ENCODE measurements at regions not wholly inside any gene's neighbourhood (a gene's known extent, or its start where the extent isn't known, plus 50 kb on each side); places are given as distances from the start of the nearest gene placed in this dataset.
"Not testable (repeated sequence)": the region's sequence is repeated elsewhere in the genome, so short reads cannot be mapped to it uniquely, and the experiment has no call there.

DNA sequence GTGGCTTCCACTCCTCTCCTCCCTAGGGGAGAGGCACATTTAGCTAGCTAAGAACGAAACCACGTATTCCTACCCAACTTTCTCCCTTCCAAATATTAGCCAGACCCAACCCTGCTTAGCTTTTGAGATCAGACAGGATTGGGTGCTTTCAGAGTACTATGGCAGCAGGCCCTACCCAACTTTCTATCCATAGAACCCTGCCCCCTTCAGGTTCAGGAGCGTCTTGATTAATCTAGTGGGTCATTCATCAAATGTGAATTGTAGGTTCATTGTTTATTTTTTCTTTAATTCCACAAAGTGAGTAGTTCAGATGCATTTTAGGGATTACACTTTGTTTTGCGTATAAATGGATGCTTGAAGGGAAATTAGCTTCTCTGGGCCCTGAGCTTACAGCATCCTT is 188.3 kb downstream of the MIB1 start:
- DNase-seq = no peak

DNA sequence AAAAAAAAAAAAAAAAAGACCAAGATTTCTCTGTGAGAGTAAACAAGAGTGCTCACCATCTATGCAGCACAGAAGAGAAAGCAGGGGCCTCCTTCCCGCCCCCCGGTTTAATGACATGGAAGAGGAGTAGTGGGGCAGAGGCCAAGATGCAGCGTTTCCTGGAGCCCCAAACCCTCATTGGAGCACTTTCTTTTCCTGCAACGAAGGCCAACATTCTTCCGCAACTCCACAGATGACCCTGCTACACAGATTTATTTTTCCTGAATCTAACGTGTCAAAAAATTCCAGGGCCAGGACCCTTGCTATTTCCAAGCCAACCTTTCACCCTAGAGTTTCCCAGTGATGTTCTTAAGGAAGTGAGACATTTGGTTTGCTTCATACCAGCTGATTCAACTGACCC is 189.6 kb downstream of the MIB1 start:
- no peak for DNase-seq

DNA sequence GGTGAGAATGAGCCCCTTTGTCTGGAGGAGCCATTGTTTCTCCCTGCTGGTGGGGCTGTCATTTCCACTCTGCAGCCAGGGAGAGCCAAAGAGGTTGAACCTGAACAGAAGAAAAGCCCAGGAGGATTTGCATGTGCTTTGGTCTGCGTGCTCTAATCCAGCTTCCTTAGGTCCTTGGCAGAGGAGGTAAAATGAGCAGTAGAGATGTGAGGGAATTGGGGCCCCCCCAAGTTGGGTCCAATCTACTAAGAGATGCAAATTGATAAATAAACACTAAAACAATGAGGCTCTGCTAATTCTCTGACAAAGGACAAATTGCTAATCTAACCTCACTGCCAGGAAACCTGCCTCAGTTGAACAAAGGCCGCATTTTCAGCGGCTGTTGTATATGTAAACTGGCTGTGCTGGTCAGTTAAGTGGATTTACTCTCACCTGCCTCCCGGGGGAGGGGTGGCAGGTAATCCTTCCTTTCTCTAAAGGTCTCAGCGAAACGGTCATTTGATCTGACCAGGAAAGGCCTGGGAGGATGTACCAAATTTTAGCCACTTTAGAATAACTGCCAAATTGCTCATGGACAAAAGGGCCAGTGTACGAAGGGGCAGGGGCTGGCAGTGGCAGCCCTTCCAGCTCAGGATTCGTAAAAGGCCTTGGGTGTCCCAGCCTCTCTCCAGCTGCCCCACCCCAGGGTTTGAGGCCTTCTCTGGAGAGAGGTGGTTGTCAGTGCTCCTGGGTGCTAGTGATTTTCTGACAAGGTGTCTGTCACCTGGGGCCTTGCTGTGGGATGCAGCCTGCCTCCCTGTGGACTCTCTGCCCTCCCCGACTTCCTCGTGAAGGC is 193.6 kb downstream of the MIB1 start:
- DNase-seq = no peak

DNA sequence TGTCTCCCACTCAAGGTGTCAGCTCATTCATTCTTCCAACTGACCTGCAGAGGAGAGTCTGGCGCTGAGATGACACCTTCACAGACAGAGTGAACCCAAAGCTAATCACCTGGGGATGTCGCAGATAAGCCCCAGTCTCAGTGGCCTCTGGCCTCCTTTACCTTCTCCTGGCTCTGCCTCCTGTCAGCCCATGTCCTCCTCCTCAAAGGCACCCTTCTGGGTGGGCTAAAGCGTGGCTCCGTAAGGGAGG is 194.1 kb downstream of the MIB1 start:
- no peak for DNase-seq

DNA sequence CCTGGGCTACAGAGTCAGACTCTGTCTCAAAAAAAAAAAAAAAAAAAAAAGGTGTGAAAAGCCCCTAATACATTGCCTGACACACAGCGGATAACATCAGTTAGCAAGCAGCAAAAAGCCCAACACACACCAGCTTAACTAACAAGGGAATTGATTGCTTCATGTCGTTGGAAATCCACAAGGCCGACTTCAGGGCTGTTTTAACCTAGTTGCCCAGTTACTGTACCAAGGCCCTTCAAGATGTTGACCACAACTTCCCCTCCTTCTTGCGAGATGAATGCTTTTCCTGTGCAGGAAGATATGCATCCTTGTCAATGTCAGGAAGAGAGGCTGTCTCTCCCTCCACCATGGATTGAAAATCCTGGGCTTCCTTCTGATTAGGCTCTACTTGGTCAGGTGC is 202.9 kb downstream of the MIB1 start:
- DNase-seq = no peak

DNA sequence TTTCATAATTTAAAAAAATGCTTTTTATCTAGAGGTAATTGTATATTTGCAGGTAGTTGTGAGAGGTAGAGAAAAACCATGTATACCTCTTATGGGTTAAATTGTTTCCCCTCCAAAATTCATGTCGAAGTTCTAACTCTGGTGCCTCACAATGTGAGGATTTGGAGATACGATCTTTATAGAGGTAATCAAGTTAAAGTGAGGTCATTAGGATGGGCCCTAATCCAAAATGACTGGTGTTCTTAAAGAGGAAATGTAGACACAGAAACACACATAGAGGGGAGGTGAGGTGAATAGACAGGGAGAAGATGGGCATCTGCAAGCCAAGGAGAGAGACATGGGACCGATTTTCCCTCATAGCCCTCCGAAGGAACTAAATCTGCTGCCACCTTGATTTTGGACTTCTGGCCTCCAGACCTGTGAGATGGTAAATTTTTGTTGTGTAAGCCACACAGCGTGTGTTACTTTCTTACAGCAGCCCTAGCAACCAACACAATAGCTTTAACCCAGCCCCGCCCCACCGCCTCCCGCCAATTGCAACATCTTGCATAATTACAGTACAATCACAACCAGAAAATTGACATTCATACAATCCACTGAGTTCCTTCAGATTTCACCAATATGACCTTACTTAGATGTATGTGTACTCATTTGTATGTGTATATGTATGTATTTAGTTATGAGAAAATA is 208.9 kb downstream of the MIB1 start:
- DNase-seq = no peak

DNA sequence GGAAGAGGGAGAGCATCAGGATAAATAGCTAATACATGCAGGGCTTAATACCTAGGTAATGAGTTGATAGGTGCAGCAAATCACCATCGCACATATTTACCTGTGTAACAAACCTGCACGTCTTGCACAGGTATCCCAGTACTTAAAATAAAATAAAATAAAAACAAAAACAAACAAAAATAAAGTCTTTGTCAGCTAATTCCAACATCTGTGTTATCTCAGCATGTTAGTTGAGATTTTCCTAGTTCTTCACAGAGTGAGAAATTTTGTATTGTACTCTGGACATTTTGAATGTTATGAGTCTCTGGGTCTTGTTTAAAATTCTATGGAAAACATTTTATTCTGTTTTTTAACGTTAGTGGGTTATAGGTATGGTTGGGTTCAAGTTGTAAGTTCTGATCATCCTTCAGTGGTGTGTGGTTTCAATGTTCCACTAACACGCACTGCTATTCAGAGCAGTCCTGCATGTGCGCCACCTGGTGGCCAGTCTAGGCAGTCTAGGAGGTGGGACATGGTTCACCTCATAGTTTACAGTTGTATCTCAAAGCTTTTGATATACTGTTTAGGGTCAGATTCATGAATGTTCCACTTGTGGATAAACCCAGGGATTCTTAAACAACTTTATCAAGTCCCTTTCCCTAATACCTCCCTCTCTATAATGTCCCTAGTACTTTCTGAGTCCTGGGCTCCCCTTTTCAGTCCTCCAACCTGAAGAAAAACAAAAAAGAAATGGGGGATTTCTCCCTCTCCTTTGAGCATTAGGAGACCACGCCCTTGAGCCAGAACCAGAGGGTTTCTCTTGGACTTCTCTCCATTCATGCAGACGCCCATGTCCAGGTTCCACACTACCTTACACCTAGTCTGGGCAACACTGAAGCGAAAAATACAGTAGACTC is 213.4 kb upstream of the GATA6 start:
- peak; percentile 23 for DNase-seq

DNA sequence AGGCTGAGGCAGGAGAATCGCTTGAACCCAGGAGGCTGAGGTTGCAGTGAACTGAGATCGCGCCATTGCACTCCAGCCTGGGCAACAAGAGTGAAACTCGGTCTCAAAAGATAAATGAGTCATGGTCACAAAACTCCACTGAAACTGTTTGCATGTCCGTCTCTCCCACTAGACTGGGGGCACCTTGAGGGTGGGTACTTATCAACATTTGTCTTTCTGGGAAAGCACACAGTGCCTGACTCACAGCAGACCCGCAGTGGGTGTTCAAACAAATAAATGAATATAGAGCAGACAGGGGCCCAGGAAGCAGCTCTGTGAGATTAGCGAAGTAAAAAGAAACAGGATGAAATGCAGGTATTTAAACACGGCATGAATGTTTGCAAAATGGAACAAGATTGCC is 211.1 kb upstream of the GATA6 start:
- no peak for DNase-seq

DNA sequence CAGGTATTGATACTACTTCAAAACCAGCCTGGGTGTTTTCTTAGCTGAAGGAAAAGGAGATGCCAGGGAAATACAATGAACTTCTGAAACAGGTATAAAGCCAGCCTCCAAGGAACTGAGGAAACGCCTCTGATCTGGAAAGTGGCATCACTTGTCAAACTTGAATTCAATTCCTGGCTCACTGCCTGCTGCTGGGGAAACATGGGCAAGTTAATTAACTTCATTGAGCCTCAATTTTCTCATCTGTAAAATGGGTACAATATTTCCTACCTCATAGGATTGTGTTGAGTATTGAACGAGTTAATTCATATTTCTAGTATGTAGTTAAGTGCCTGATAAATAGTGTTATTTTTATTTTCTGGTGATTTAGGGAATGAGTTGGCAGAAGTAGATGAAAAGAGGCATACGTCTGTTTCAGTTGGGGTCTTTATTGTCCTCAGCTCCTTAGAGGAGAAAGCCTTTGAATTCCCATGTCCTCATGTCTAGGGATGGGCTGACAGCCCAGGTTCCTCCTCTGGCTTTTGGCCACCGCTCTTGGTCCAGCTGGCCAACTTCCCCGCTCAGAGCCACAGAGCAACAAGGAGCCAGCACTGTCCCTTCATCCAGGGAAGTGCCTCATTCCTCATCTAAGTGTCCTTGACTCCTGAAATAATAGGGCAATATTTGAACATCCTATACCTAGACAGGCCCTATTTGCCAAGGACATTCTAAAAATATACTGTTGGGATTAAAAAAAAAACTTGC is 210.5 kb upstream of the GATA6 start:
- DNase-seq = no peak

DNA sequence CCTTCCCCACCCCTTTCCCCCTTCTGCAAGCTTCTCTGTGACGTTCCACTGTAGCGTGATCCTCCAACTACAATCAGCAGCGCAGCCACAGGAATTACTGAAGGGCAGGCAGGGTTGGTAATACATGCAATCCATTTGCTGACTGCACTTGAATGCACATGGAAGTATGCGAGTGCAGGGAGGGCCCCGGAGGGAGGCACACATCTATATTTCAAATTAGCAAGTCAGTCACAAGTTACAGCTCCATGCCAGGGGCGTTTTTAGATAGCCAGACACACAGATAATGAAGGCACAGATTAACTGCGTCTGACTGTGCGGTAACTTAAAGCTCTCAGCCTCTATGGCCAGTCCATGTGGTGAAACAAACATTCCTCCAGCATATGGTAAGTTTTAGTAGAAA is 209.2 kb upstream of the GATA6 start:
- DNase-seq = no peak

DNA sequence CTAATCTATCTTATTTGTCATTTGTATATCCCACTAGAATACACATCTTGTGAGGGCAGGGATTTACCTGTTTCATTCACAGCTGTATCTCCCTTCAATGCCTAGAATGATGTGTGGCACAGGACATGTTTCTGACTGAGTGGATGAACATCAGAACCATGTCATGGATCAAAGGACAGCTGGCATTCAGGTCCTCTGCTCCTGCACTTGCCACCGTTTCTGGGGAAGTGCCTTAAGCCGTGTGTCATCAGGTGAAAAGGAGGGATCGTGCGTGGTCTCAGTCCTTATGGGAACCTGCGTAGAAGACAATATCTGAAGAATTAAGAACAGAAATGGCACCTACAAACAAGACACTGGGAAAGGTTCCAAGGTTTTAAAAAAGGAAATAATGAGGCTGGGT is 206.1 kb upstream of the GATA6 start:
- DNase-seq = no peak

DNA sequence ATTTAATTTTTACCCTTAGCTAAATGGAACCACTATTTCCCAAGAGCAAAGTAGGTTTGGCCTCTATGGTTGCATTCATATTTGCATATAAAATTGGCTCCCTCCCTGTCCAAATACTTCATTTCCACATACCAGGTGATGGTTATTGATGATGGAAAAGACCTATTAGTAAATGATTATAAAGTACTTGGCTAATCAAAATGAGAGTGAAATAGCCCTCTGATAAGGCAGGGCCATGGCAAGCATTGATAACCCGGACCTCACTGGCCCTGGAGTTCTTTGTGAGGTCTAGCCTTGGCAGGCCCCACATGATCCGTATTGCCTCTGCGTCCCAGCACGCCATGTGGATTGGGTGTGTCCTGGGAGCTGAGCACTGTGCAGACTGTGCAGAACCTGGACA is 201.1 kb upstream of the GATA6 start:
- no peak for DNase-seq

DNA sequence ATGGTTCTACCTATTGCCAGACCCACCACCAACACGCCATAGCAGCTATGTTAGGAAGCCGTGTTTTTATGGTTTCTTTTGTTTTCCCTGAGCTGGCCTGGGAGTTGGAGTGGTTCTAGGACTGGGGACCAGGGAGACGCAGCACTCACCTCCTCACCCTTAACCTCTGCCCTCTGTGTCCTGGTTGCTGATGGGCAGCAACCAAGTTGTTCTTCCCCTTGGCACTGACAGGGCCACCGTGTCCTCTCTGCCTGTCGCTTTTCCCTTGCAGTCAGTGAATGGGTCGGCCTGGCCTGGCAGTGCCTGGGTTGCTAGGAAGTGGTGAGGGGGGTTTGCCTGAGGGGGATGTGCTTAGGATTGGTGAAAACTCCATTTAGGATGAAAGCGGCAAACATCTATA is 197.1 kb upstream of the GATA6 start:
- no peak for DNase-seq

DNA sequence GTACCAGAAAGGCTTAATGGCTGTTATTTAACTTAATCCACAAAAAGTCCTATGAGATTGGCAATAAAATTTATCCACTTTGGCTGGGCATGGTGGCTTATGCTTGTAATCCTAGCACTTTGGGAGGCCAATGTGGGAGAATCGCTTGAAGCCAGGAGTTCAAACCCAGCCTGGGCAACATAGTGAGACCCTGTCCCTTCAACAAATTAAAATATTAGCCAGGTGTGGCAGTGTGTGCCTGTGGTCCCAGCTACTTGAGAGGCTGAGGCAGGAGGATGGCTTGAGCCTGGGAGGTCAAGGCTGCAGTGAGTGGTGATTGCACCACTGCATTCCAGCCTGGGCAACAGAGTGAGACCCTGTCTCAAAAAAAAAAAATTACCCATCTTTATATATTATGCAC is 193.4 kb upstream of the GATA6 start:
- not testable (repeated sequence) for DNase-seq

DNA sequence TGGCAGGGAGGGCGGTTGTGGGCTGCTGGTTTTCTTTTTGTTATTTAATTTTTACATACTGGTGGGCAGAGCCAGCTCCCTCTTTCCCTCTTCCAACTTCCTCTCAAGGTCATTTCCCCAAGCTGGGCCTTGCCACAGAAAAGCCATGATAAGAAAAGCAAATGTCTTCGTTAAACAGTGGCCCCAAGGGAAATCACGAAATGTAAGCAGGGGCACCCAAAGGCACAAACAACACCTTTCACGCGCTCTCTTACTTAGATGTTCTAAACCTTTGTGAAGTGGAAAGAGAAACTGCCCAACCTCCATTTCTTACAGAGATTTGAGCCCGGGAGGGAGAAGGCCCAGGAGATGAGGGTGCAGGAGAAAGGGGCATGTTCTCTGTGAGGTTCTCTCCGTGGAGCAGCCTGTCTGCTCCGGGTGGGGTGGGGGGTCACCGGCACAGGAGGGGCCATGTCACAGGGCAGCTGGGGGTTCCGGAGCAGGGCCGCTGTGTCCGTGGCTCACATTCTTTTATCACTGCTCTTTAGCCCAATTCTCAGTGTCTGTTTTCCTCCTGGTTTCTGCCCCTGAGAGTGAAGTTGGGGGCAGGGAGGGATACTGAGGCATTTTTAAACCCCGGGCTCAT is 190.7 kb upstream of the GATA6 start:
- no peak for DNase-seq

DNA sequence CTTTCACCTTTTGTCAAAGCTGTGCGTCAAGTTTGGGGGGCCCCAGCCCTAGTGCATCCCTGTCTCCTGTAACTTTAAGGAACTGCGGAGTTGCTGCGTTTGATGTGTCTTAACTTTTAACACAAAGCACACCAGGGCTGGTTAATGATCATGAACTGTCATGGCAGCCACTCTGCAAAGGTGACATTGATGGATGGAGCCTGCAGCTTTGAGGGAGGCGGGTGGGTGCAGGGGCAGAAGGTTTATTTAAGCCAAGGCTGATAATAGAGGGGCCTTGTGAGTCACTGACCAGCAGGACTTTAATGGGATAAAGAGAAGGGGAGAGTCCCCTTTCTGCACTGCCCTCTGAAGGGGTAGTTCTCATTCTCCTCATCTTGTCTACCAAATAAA is 190.2 kb upstream of the GATA6 start:
- DNase-seq = no peak

DNA sequence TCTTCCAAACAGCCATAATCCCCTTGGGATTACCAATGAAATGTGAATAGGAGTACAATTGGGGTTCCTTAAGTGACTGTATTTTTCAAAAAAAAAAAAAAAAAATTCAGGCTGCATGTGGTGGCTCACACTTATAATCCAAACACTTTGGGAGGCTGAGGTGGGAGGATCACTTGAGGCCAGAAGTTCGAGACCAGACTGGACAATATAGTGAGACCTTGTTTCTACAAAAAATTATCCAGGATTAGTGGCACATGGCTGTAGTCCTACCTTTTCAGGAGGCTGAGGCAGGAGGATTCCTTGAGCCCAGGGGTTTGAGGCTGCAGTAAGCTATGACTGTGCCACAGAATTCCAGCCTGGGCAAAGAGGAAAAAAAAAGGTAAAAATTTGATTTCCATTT is 189.6 kb upstream of the GATA6 start:
- DNase-seq = no peak

DNA sequence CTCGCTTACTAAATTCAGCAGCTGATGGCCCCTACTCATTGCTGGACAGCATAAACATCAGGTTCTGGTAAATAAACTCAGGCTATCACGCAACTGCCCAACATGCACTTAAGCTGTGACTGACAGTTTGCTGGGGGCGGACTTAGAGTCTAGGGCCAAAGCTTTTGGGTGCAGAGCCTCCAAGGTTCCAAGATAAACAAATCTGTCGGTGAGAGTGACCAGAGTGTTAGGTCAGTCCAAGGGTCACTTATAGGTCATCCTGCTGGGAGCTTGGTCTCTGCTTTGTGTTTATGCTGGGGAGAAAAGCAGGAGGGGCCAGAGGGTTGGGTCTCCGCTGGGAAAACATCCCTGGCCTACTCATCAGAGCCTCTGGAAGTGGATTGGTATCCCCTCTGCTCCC is 188.6 kb upstream of the GATA6 start:
- no peak for DNase-seq

DNA sequence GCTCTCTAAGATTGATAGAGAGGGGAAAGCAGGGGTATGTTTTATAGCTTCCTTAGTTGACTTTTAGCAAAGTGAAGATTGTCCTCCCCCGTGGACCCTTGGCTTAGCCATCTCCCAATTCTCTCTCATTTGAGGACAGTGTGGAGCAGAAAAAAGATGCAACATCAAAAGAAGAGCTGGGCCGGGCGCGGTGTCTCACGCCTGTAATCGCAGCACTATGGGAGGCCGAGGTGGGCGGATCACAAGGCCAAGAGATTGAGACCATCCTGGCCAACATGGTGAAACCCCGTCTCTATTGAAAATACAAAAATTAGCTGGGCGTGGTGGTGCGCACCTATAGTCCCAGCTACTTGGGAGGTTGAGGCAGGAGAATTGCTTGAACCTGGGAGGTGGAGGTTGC is 187.9 kb upstream of the GATA6 start:
- DNase-seq = not testable (repeated sequence)

DNA sequence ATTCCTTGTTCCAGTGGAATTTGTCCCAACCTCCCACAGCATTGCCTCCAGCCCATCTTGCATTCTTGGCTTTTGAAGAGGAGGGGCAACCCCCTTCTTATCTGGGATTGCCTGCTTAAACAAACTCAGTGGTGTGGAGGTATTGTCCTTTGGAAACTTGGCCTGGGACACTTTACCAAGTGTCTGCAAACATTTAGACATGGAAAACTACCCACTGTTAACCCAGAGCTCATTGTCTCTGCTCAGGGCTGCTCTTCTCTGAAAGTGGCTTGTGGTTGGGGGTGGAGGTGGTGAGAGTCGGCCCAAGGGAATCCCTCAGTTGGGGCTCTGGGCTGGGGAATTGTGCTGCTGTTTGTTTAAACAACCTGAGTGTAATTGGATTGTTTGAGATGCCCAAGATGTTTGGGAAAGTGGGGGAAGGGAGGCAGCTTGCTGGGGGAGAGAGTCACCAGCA is 178.3 kb upstream of the GATA6 start:
- no peak for DNase-seq

DNA sequence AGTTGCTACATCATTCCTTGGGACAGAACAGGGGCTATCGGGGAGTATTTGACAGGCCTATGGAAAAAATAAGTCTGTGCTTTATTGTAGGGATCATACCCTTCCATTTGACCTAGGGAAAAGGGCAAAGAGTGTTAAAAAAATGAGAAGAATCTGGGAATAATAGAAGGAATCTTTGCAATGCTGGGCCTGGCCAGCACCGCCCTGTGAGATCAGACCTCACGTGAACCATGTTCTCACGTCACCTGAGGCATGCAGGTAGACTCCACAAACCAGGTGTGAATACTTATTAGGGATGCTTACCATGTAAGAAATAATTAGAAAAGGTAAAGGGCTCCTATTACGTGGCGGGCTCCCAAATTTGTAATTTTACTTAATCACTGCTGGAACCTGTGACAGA is 177.5 kb upstream of the GATA6 start:
- DNase-seq = no peak

DNA sequence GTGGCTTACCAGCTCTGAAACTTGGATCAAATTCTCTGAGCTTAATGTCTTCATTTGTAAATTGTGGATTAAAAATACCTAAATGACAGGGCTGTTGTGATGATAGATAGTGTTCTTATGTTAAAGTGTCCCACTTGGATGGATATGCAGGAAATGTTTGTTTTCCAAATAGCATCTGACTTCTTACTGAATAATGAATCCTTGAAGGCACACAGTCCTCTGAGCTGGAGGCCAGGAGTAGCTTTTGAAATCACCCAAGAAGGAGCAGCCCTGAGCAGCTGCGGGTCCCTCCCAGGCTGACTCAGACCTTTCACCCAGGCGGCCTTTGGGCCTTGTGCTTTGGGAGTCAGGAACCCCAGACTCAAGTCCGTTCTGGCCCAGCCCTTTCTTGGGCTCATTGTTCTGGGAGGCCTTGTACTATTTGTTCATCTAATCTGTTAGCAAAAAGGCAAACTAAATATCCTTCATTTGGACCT is 173.0 kb upstream of the GATA6 start:
- no peak for DNase-seq
